ENCODE measurements at regions not wholly inside any gene's neighbourhood (a gene's known extent, or its start where the extent isn't known, plus 50 kb on each side); places are given as distances from the start of the nearest gene placed in this dataset.

DNA sequence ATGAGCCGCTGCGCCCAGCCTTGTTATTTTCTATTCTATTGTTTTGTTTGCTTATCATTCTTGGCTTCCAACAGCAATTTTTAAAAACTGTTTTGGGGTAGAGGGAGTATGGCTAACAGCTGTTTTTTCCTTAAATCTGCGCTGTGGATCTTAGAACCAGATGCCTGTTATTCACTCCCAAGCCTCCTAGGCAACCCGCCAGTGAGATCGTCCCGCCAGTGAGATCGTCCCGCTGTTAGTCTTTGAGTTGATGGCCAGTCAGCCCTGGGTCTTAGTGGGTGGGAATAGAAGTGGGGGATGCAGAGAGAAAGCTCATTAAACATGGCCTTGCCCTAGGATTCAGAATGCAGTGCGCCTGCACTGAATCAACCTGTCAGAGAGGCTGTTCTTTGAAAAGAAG is 67.3 kb upstream of the BICD1 start:
- no peak overlapping the region for H3K27ac ChIP-seq
- peaks cover 24 to 34% (median 26%) of the 10 kb centered on the region in 11 experiments for H3K9me3 ChIP-seq (replicated peaks in 1 of 11)

DNA sequence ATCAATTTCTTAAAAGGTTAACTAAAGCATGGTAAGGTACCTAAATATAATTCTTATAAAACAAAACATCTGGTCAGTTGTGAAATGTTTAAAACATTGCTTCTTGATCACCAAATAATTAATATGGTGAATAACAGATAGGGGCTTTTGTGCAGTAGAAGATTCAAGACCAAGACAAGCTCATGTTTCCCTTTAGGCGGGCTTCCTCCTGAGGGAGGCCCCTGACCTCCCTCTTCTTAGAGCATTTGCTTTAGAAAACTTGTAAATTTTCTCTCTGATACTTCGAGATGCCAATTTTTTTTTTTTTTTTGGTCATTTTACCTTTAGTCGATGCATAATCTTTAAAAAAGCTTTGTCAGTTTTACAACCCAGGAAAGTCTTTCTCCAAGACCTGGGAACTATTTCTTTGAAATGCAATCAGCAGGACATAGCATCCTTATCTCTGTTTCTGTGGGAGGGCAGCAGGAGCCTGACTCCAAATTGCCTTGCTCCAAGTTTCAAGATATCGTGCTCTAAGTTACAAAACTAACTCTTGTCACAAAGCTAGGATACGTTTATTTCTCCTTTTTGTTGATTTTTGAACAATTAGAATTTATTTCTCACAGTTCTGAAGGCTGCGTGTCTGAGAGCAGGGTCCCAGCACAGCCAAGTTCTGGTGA is 66.6 kb upstream of the BICD1 start:
- H3K27ac ChIP-seq = no peak overlapping the region
- H3K4me1 ChIP-seq = no peaks in the 10 kb centered on the region
- peaks cover 0 to 10% (median 0%) of the 10 kb centered on the region in 11 experiments; a peak in 4 of 22 replicates for H3K36me3 ChIP-seq
- no peak overlapping the region for H3K4me3 ChIP-seq
- H4K20me1 ChIP-seq = no peaks in the 10 kb centered on the region
- no peak for TF ChIP-seq Cebpa-rat (IDR thresholded peaks at IDR 0.05)
- H3K9ac ChIP-seq = no peak overlapping the region
- no peak overlapping the region for H3K4me2 ChIP-seq
- no peaks in the 10 kb centered on the region for H3K27me3 ChIP-seq
- H3K9me3 ChIP-seq (replicated peaks in 1 of 11) = peaks cover 31 to 41% (median 33%) of the 10 kb centered on the region in 11 experiments

More for the DNA sequence above, 67.3 kb upstream of the BICD1 start:
- H3K4me2 ChIP-seq = no peak overlapping the region
- H3K4me3 ChIP-seq = no peak overlapping the region
- H3K27me3 ChIP-seq = no peaks in the 10 kb centered on the region
- H3K4me1 ChIP-seq = no peaks in the 10 kb centered on the region
- TF ChIP-seq Cebpa-rat (IDR thresholded peaks at IDR 0.05) = no peak
- peaks cover 0 to 10% (median 0%) of the 10 kb centered on the region in 11 experiments; a peak in 4 of 22 replicates for H3K36me3 ChIP-seq
- no peaks in the 10 kb centered on the region for H4K20me1 ChIP-seq
- H3K9ac ChIP-seq = no peak overlapping the region

DNA sequence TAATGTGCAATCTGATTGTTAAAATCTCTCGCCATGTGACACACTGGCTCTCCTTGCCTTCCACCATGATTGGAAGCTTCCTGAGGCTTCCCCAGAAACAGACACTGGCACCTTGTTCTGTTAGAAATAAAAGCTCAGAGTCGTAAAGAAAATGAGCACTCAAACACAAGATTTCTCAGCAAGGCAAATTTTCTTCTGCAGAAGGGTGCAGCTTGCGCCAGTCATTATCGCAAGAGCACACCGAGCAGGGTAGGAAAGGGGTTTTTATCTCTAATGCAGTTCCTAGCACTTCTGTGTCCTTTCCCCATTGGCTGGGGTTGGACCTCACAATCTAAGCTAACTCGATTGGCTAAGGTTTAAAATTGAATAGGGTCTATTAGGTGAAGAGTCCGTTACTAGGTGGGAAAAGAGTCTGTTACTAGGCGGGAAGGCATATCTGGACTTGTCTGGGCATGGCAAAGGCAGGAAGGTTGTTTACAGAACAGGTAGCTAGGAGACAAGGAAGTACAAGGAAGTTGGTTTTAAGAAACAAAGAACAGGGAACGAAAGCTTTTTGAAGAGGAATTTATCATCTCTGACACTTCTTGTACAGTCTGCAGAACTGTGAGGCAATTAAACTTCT is 62.6 kb upstream of the BICD1 start:
- no peak for TF ChIP-seq Cebpa-rat (IDR thresholded peaks at IDR 0.05)
- no peaks in the 10 kb centered on the region for H4K20me1 ChIP-seq
- no peak overlapping the region for H3K27ac ChIP-seq
- no peaks in the 10 kb centered on the region for H3K4me1 ChIP-seq
- H3K9me3 ChIP-seq (replicated peaks in 1 of 11) = peaks cover 35 to 50% (median 41%) of the 10 kb centered on the region in 11 experiments
- no peaks in the 10 kb centered on the region for H3K27me3 ChIP-seq
- no peak overlapping the region for H3K9ac ChIP-seq
- H3K36me3 ChIP-seq = peaks cover 0 to 10% (median 0%) of the 10 kb centered on the region in 11 experiments; a peak in 4 of 22 replicates
- no peak overlapping the region; a peak in 1 of 20 replicates for H3K4me3 ChIP-seq
- H3K4me2 ChIP-seq = no peak overlapping the region

DNA sequence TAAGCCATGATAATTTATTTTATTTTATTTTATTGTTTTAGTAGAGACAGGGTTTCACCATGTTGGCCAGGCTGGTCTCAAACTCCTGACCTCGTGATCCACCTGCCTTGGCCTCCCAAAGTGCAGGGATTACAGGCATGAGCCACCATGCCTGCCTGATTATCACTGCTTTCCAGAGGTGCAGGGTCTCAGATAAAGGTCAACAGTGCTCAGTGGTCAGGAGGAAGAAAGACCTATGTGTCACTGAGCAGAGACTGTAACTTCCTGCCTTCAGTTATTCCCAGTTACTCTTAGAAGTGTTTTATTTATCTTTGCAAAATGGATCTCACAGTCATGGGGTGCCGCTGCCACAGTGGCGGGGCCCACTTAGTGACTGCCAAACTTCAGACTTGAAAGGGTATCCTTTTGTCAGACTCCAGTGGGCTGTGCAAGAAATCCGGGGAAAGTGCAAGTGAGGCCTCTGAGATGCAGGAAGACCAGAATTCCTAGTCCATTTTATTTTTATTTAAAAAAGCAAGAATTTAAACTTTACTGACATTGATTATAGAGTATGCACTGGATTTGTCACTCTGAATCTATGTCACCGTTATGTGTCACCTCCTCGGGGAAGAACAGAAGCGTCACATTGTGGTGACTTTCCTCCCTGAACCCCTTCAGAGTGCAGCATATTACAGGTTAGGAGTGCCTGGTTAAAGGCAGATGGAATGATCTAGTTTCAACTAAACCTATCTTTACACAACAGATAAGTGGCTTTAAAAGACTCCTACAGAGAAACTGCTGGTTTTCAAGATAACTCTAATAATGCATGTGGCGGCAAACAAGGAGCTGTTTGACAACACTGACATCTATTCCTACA is 59.1 kb upstream of the BICD1 start:
- Histone ChIP-seq H3K9ac (no peak overlapping the region), H4K20me1 (no peaks in the 10 kb centered on the region), H3K27me3 (no peaks in the 10 kb centered on the region), H3K4me3 (no peak overlapping the region), H3K4me2 (no peak overlapping the region), H3K9me3 (replicated peaks in 1 of 11) (peaks cover 29 to 33% (median 32%) of the 10 kb centered on the region in 11 experiments), H3K4me1 (no peaks in the 10 kb centered on the region), H3K27ac (no peak overlapping the region), H3K36me3 (peaks cover 0 to 10% (median 0%) of the 10 kb centered on the region in 11 experiments; a peak in 4 of 22 replicates)
- no peak for TF ChIP-seq Cebpa-rat (IDR thresholded peaks at IDR 0.05)

DNA sequence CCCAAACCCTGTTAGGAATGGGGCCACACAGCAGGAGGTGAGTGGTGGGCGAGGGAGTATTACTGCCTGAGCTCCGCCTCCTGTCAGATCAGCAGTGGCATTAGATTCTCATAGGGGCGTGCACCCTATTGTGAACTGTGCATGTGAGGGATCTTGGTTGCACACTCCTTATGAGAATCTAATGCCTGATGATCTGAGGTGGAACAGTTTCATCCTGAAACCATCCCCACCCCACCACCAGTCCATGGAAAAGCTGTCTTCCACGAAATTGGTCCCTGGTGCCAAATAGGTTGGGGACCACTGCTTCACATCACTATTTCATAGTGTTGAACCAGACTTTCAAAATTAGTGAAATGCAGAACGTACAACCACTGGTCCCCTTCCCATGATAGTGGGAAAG is 57.9 kb upstream of the BICD1 start:
- Histone ChIP-seq H3K4me1 (no peaks in the 10 kb centered on the region), H4K20me1 (no peaks in the 10 kb centered on the region), H3K4me3 (no peak overlapping the region), H3K36me3 (peaks cover 0 to 2% (median 0%) of the 10 kb centered on the region in 11 experiments; a peak in 2 of 22 replicates), H3K27ac (no peak overlapping the region), H3K9ac (no peak overlapping the region), H3K4me2 (no peak overlapping the region), H3K27me3 (no peaks in the 10 kb centered on the region), H3K9me3 (replicated peaks in 1 of 11) (peaks cover 17 to 25% (median 22%) of the 10 kb centered on the region in 11 experiments)
- TF ChIP-seq Cebpa-rat (IDR thresholded peaks at IDR 0.05) = no peak

DNA sequence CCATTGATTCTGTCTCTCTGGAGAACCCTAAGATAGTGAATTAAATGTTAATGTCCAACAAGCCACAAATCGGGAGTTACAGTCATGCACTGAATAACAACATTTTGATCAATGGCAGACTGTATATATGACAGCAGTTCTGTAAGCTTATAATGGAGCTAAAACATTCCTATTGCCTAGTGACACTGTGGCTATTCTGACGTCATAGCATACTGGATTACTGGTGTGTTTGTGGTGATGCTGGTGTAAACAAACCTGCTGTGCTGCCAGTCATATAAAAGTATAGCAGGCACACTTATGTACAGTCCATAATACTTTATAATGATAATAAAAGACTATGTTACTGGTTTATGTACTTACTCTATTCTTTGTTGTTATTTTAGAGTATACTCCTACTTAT is 56.7 kb upstream of the BICD1 start:
- no peak overlapping the region for H3K27ac ChIP-seq
- no peaks in the 10 kb centered on the region for H3K36me3 ChIP-seq
- H3K27me3 ChIP-seq = no peaks in the 10 kb centered on the region
- H3K4me1 ChIP-seq = no peaks in the 10 kb centered on the region
- H3K4me2 ChIP-seq = no peak overlapping the region
- no peaks in the 10 kb centered on the region for H4K20me1 ChIP-seq
- H3K4me3 ChIP-seq = no peak overlapping the region
- TF ChIP-seq Cebpa-rat (IDR thresholded peaks at IDR 0.05) = no peak
- H3K9ac ChIP-seq = no peak overlapping the region
- peaks cover 17 to 25% (median 22%) of the 10 kb centered on the region in 11 experiments for H3K9me3 ChIP-seq (replicated peaks in 1 of 11)

DNA sequence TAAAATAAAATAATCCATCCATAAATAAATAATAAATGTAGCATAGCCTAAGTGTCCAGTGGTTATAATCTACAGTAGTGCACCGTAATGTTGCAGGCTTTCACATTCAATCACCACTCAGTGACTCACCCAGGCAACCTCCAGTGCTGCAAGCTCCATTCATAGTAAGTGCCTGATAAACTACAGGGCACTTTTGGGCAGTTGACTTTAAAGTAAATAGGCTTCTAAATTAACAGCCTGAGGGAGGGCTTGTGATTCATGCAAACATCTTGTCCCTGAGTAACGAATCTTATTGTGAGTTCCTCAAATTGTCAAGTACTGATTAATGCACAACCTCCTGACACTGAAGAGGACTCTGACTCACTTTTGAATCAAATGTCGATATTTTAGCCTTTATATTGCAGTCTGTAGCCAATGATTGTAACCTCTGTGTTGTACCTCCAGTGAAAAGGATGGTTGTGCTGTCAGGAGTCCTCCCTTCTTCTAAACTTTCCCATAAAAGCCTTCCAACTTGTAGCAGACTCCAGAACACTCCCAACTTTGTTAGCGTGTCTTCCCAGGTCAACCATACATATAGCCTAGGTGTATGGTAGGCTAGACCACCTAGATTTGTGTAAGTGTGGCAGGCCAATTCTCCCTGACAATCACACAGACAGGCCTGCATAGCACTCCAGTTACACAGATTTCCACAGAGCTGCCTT is 55.0 kb upstream of the BICD1 start:
- no peaks in the 10 kb centered on the region for H3K27me3 ChIP-seq
- H4K20me1 ChIP-seq = no peaks in the 10 kb centered on the region
- H3K9ac ChIP-seq = no peak overlapping the region
- TF ChIP-seq Cebpa-rat (IDR thresholded peaks at IDR 0.05) = no peak
- peaks cover 14 to 19% (median 16%) of the 10 kb centered on the region in 11 experiments for H3K9me3 ChIP-seq (replicated peaks in 1 of 11)
- H3K36me3 ChIP-seq = no peaks in the 10 kb centered on the region
- H3K4me2 ChIP-seq = no peak overlapping the region
- no peaks in the 10 kb centered on the region for H3K4me1 ChIP-seq
- no peak overlapping the region for H3K27ac ChIP-seq
- no peak overlapping the region for H3K4me3 ChIP-seq

DNA sequence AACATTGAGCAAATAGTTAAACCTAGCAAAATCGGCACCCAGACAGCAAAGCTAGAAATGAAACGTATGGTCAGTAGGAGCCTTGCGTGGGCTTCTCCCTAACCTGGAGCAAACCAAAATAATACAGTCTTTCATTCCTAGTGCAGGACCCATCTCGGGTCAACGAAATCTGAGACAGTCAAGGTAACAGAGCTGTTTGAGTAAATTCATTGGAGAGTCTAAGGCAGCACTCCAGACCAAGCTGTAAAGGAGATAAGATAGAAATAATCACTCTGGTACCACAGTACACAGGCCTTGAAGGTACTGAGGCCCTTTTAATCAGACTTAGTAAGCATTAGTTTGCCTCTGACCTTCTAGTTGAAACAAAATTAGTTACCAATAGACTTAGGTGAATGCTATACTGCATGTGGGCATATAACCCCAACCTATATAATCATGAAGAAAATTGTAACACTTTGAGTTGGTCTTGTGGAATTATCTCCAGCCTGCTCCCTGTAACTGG is 54.4 kb upstream of the BICD1 start:
- no peaks in the 10 kb centered on the region for H3K4me1 ChIP-seq
- no peaks in the 10 kb centered on the region for H3K36me3 ChIP-seq
- no peak overlapping the region for H3K4me2 ChIP-seq
- H3K27ac ChIP-seq = no peak overlapping the region
- H3K27me3 ChIP-seq = no peaks in the 10 kb centered on the region
- no peak overlapping the region for H3K4me3 ChIP-seq
- H3K9ac ChIP-seq = no peak overlapping the region
- H3K9me3 ChIP-seq (replicated peaks in 1 of 11) = peaks cover 14 to 19% (median 16%) of the 10 kb centered on the region in 11 experiments
- TF ChIP-seq Cebpa-rat (IDR thresholded peaks at IDR 0.05) = no peak
- no peaks in the 10 kb centered on the region for H4K20me1 ChIP-seq

Data from BLaER1 treated with 17β-estradiol and CSF1 and Interleukin-3, amounts not matched to agents 10 nM and 100 nM (cell line).